H1 (cell line): ENCODE measurements at regions not wholly inside any gene's neighbourhood (a gene's known extent, or its start where the extent isn't known, plus 50 kb on each side); places are given as distances from the start of the nearest gene placed in this dataset.

Experiments used
- CTCF ChIA-PET: fragments of 300-600 bp; sonication (Branson Sonifier 250); formaldehyde crosslinking; loops from one replicate; lab custom pipeline; 2021; ENCODE audit not compliant: partially characterized antibody; lab: Charles Lee
- POLR2A ChIA-PET: fragments of 300-600 bp; sonication (Branson Sonifier 250); formaldehyde crosslinking; loops from one replicate; lab custom pipeline; 2021; ENCODE audit warnings: inconsistent platforms; ENCODE audit not compliant: partially characterized antibody; lab: Charles Lee
- DNase-seq, 2 experiments: peaks; one replicate each; pipeline versions ENCODE4 v3.0.0 to v3.0.0-alpha.2; 2010 to 2022; ENCODE audit warnings: low spot score in 2 of 2, low read depth in 1 of 2, mixed read lengths in 1 of 2
- FAIRE-seq: peaks from 2 replicates; lab custom pipeline; 2011; peaks lifted over from hg19 to GRCh38; lab: Jason Lieb, UNC
- H2AFZ ChIP-seq: 2 replicates; pipeline ENCODE4 v1.8.1; 2012; ENCODE audit warnings: low read length, inconsistent platforms
- H2AK5ac ChIP-seq: 2 replicates; pipeline ENCODE4 v1.6.1; 2013; ENCODE audit warnings: low read depth, low read length
- H2BK120ac ChIP-seq: replicated peaks from 2 replicates; pipeline ENCODE3; 2013; ENCODE audit warnings: low read depth, low read length, inconsistent platforms
- H2BK12ac ChIP-seq: 2 replicates; pipeline ENCODE4 v1.6.1; 2013; ENCODE audit warnings: low read depth, low read length
- H2BK15ac ChIP-seq: 2 replicates; pipeline ENCODE4 v1.6.1; 2013; ENCODE audit warnings: low read length
- H2BK20ac ChIP-seq: 2 replicates; pipeline ENCODE4 v1.6.1; 2013; ENCODE audit warnings: low read length
- H2BK5ac ChIP-seq: 2 replicates; pipeline ENCODE4 v1.6.1; 2013; ENCODE audit warnings: low read depth, low read length
- H3K14ac ChIP-seq: 2 replicates; pipeline ENCODE4 v1.6.1; 2013; ENCODE audit warnings: inconsistent platforms; ENCODE audit not compliant: insufficient read length
- H3K18ac ChIP-seq: 2 replicates; pipeline ENCODE4 v1.6.1; 2013; ENCODE audit warnings: low read length; ENCODE audit errors: extremely low read depth
- H3K23ac ChIP-seq: 2 replicates; pipeline ENCODE4 v1.6.1; 2013; ENCODE audit warnings: inconsistent platforms; ENCODE audit not compliant: insufficient read length
- H3K23me2 ChIP-seq: 2 replicates; pipeline ENCODE4 v1.6.1; 2013; ENCODE audit warnings: low read depth, low read length
- H3K27ac ChIP-seq: 2 replicates; pipeline ENCODE4 v1.6.1; 2011; ENCODE audit warnings: low read depth, low read length, inconsistent platforms
- H3K27me3 ChIP-seq, 4 experiments: replicated peaks in 1 of 4; 1 replicate in 1 of 4; 2 replicates in 3 of 4; pipeline versions ENCODE4 v1.6.1 to v1.8.1; 2011 to 2013; ENCODE audit warnings: low read length in 3 of 4, mild to moderate bottlenecking in 3 of 4, inconsistent platforms in 2 of 4, mixed read lengths in 2 of 4, moderate library complexity in 1 of 4; ENCODE audit not compliant: control insufficient read depth in 3 of 4, insufficient read depth in 3 of 4; ENCODE audit errors: extremely low read depth in 1 of 4
- H3K36me3 ChIP-seq, 4 experiments: 2 replicates each; pipeline versions ENCODE4 v1.6.1 to v1.8.1; 2011 to 2013; ENCODE audit warnings: mild to moderate bottlenecking in 4 of 4, low read length in 3 of 4, moderate library complexity in 2 of 4, control low read depth in 1 of 4, inconsistent platforms in 1 of 4; ENCODE audit not compliant: insufficient read depth in 4 of 4, control insufficient read depth in 2 of 4
- H3K4ac ChIP-seq: replicated peaks from 2 replicates; pipeline ENCODE3; 2013; ENCODE audit warnings: low read length, low read depth, mixed read lengths, inconsistent platforms; ENCODE audit not compliant: insufficient read length
- H3K4me1 ChIP-seq, 4 experiments: replicated peaks in 1 of 4; 1 replicate in 1 of 4; 2 replicates in 3 of 4; pipeline versions ENCODE4 v1.6.1 to v1.8.1; 2011 to 2013; ENCODE audit warnings: low read length in 3 of 4, inconsistent platforms in 2 of 4, mixed read lengths in 1 of 4; ENCODE audit not compliant: insufficient read depth in 4 of 4, control insufficient read depth in 3 of 4
- H3K4me2 ChIP-seq, 2 experiments: 2 replicates each; pipeline versions ENCODE4 v1.6.1 to v1.8.1; 2011 to 2013; ENCODE audit warnings: low read depth in 2 of 2, low read length in 2 of 2, control low read depth in 1 of 2, inconsistent platforms in 1 of 2, mild to moderate bottlenecking in 1 of 2; ENCODE audit not compliant: insufficient read depth in 1 of 2
- H3K4me3 ChIP-seq, 4 experiments: fragments of 200-600, 300-600 bp in 1 of 4; sonication (generic), shearing (Covaris generic), sonication (Bioruptor Twin) in 1 of 4; 2 replicates each; pipeline versions ENCODE4 v1.5.1 to v1.8.1; 2011 to 2016; ENCODE audit warnings: low read length in 4 of 4, low read depth in 3 of 4, control low read depth in 2 of 4, inconsistent platforms in 2 of 4, mild to moderate bottlenecking in 2 of 4, mixed read lengths in 1 of 4, moderate library complexity in 1 of 4; ENCODE audit not compliant: insufficient read depth in 2 of 4; ENCODE audit errors: extremely low read depth in 1 of 4
- H3K56ac ChIP-seq: replicated peaks from 2 replicates; pipeline ENCODE3; 2013; ENCODE audit warnings: low read depth, mild to moderate bottlenecking, mixed read lengths, low read length, inconsistent platforms; ENCODE audit not compliant: insufficient read length
- H3K79me1 ChIP-seq: 2 replicates; pipeline ENCODE4 v1.6.1; 2013; ENCODE audit warnings: low read depth, low read length, control low read depth
- H3K79me2 ChIP-seq, 2 experiments: 2 replicates each; pipeline versions ENCODE4 v1.6.1 to v1.8.1; 2012 to 2013; ENCODE audit warnings: low read length in 2 of 2, mild to moderate bottlenecking in 2 of 2, inconsistent platforms in 1 of 2; ENCODE audit not compliant: insufficient read depth in 2 of 2, control insufficient read depth in 1 of 2
- H3K9ac ChIP-seq, 4 experiments: replicated peaks in 1 of 4; 1 replicate in 1 of 4; 2 replicates in 3 of 4; pipeline versions ENCODE4 v1.6.1 to v1.8.1; 2011 to 2013; ENCODE audit warnings: low read depth in 3 of 4, low read length in 3 of 4, control low read depth in 2 of 4, mild to moderate bottlenecking in 2 of 4, moderate library complexity in 2 of 4, inconsistent platforms in 1 of 4; ENCODE audit errors: extremely low read depth in 1 of 4
- H3K9me3 ChIP-seq, 2 experiments: 2 replicates each; pipeline versions ENCODE4 v1.6.1 to v1.8.1; 2012 to 2013; ENCODE audit warnings: mild to moderate bottlenecking in 2 of 2, moderate library complexity in 2 of 2, control low read depth in 1 of 2, inconsistent platforms in 1 of 2, low read depth in 1 of 2, low read length in 1 of 2, mixed read lengths in 1 of 2; ENCODE audit not compliant: insufficient read depth in 2 of 2
- H4K20me1 ChIP-seq, 2 experiments: replicated peaks in 1 of 2; 2 replicates each; pipeline versions ENCODE3 to v1.8.1; 2011 to 2013; ENCODE audit warnings: inconsistent platforms in 2 of 2, low read length in 2 of 2, mild to moderate bottlenecking in 1 of 2; ENCODE audit not compliant: insufficient read depth in 2 of 2, control insufficient read depth in 1 of 2
- H4K5ac ChIP-seq: 2 replicates; pipeline ENCODE4 v1.6.1; 2013; ENCODE audit warnings: low read length, low read depth, mixed read lengths, inconsistent platforms; ENCODE audit not compliant: insufficient read length
- H4K8ac ChIP-seq: 2 replicates; pipeline ENCODE4 v1.8.0; 2013; ENCODE audit warnings: mild to moderate bottlenecking, moderate library complexity, low read length, inconsistent platforms; ENCODE audit not compliant: insufficient read depth; ENCODE audit errors: extremely low read depth
- H4K91ac ChIP-seq: replicated peaks from 2 replicates; pipeline ENCODE3; 2013; ENCODE audit warnings: low read length, mixed read lengths, inconsistent platforms; ENCODE audit not compliant: insufficient read length
- ASH2L ChIP-seq: fragments of 200-600, 300-600 bp; sonication (generic); IDR thresholded peaks from one replicate; pipeline ENCODE4 v1.7.1; 2017; ENCODE audit warnings: low read length
- ATF2 ChIP-seq: IDR thresholded peaks from 2 replicates; pipeline ENCODE4 v1.6.1; 2012; ENCODE audit warnings: low read length, inconsistent platforms
- BCL11A ChIP-seq, 2 experiments: IDR thresholded peaks; one replicate each; pipeline ENCODE4 v1.6.1; 2011; ENCODE audit warnings: low read depth in 2 of 2, low read length in 2 of 2, mild to moderate bottlenecking in 2 of 2
- CHD1 ChIP-seq: IDR thresholded peaks from 2 replicates; pipeline ENCODE4 v1.6.1; 2012; ENCODE audit warnings: low read depth, low read length, improper control_type of control experiment
- CHD2 ChIP-seq: IDR thresholded peaks from 2 replicates; pipeline ENCODE4 v1.6.1; 2012; ENCODE audit warnings: low read length, improper control_type of control experiment
- CTBP2 ChIP-seq: IDR thresholded peaks from 2 replicates; pipeline ENCODE4 v1.7.0; 2011; ENCODE audit warnings: borderline replicate concordance, mild to moderate bottlenecking, moderate library complexity, mixed read lengths, low read length; ENCODE audit not compliant: insufficient read depth, insufficient read length
- GTF2F1 ChIP-seq: IDR thresholded peaks from 2 replicates; pipeline ENCODE4 v1.6.1; 2012; ENCODE audit warnings: low read depth, low read length, improper control_type of control experiment, borderline replicate concordance
- MAX ChIP-seq: IDR thresholded peaks from 2 replicates; pipeline ENCODE4 v1.6.1; 2012; ENCODE audit warnings: inconsistent platforms
- PHF8 ChIP-seq: fragments of 200-600 bp; sonication (generic); conservative IDR thresholded peaks from 2 replicates; pipeline ENCODE4 v1.7.1; 2012; ENCODE audit warnings: low read depth, mild to moderate bottlenecking, inconsistent platforms, low read length, moderate library complexity
- POLR2A ChIP-seq, 2 experiments: IDR thresholded peaks; 1 replicate in 1 of 2; 2 replicates in 1 of 2; pipeline ENCODE4 v1.6.1; 2011; ENCODE audit warnings: low read depth in 2 of 2, low read length in 2 of 2, mild to moderate bottlenecking in 2 of 2; ENCODE audit errors: control extremely low read depth in 1 of 2
- RXRA ChIP-seq: IDR thresholded peaks from 2 replicates; pipeline ENCODE4 v1.6.1; 2011; ENCODE audit warnings: low read depth, mild to moderate bottlenecking, low read length, moderate library complexity; ENCODE audit not compliant: insufficient read depth
- SIX5 ChIP-seq: IDR thresholded peaks from 2 replicates; pipeline ENCODE4 v1.6.1; 2011; ENCODE audit warnings: mild to moderate bottlenecking, low read depth, low read length
- SP2 ChIP-seq: IDR thresholded peaks from 2 replicates; pipeline ENCODE4 v1.6.1; 2012; ENCODE audit warnings: mild to moderate bottlenecking, low read length, inconsistent platforms
- TAF7 ChIP-seq: optimal IDR thresholded peaks from 2 replicates; pipeline ENCODE3; 2011; ENCODE audit warnings: low read depth, mild to moderate bottlenecking, inconsistent platforms, low read length, moderate library complexity, borderline replicate concordance
- WGBS, 2 experiments: shearing (Covaris generic) in 1 of 2; methylation state at CpG; one replicate each; pipeline versions ENCODE4 v1.1.6 to v1.1.7; 2013 to 2015; ENCODE audit warnings: low lambda C conversion rate in 2 of 2, mixed read lengths in 2 of 2, inconsistent platforms in 1 of 2, low coverage in 1 of 2, missing lambda C conversion rate in 1 of 2; ENCODE audit not compliant: insufficient replicate concordance in 2 of 2, insufficient coverage in 1 of 2, insufficient read length in 1 of 2; ENCODE audit errors: extremely low coverage in 1 of 2, missing lambda C conversion rate in 1 of 2; 5-methylcytosine and 5-hydroxymethylcytosine counted together

- H3K9me3 ChIP-seq, result no peaks in the 10 kb centered on the region
- ChIA-PET CTCF (interaction anchor here (0.5 to 1.1 kb wide), 2 partner anchors 34 to 477 kb away, joined by 3 read pairs; no protein-coding TSS in a partner anchor), POLR2A (no interaction called here)
- H2AFZ ChIP-seq, result no peak overlapping the region
- H2AK5ac ChIP-seq, result no peak overlapping the region
- no peak overlapping the region for H3K9ac ChIP-seq
- H3K4me2 ChIP-seq, result no peak overlapping the region
- no peaks in the 10 kb centered on the region for H3K36me3 ChIP-seq
- no peak overlapping the region for H2BK20ac ChIP-seq
- H3K23ac ChIP-seq, result no peak overlapping the region
- 89% methylated on average over 2 of the region's 2 CpGs; no CpG with 5 or more reads in 1 of the 2 experiments for WGBS, 2 experiments
- H4K5ac ChIP-seq, result no peak overlapping the region
- DNase-seq (no peak), FAIRE-seq (no peak)
- no peaks in the 10 kb centered on the region for H3K27me3 ChIP-seq
- no peaks in the 10 kb centered on the region for H3K79me2 ChIP-seq
- no peak overlapping the region for H3K4me3 ChIP-seq
- H3K4me1 ChIP-seq, result no peaks in the 10 kb centered on the region
- H2BK15ac ChIP-seq, result no peak overlapping the region
- H3K56ac ChIP-seq, result no peak overlapping the region
- H2BK120ac ChIP-seq, result no peak overlapping the region
- H2BK5ac ChIP-seq, result no peak overlapping the region
- no peaks in the 10 kb centered on the region for H4K20me1 ChIP-seq
- no peak overlapping the region for H3K14ac ChIP-seq
- no peak overlapping the region for H4K8ac ChIP-seq
- H3K27ac ChIP-seq, result no peak overlapping the region
- no peaks in the 10 kb centered on the region for H3K23me2 ChIP-seq
- H3K18ac ChIP-seq, result no peak overlapping the region
- H3K4ac ChIP-seq, result no peak overlapping the region
- H2BK12ac ChIP-seq, result no peak overlapping the region
- no peak overlapping the region for H4K91ac ChIP-seq
- no peaks in the 10 kb centered on the region for H3K79me1 ChIP-seq
- TF ChIP-seq BCL11A (IDR thresholded peaks at IDR 0.05; ENCODE audit: low read depth in 2 of 2, low read length in 2 of 2) (no peak), GTF2F1 (no peak), CTBP2 (no peak), CHD1 (no peak), CHD2 (no peak), POLR2A (IDR thresholded peaks at IDR 0.05; ENCODE audit: control extremely low read depth in 1 of 2, low read depth in 2 of 2, low read length in 2 of 2) (no peak), SP2 (no peak), SIX5 (no peak), RXRA (no peak), PHF8 (no peak), TAF7 (no peak), ASH2L (no peak), ATF2 (no peak), MAX (no peak)
Measured at GRCh38 chr9:13412331-13412730, 132.8 kb upstream of the MPDZ start.
